Vagina (tissue), 2 donors: ENCODE measurements at regions not wholly inside any gene's neighbourhood (a gene's known extent, or its start where the extent isn't known, plus 50 kb on each side); places are given as distances from the start of the nearest gene placed in this dataset.

Source experiments
- DNase-seq, 2 donors: peaks; one replicate each; pipeline ENCODE4 v3.0.0-alpha.2; 2017; ENCODE audit errors: extremely low spot score in 2 of 2
- H3K27ac ChIP-seq: fragments of 200-600 bp; sonication (generic); one replicate; pipeline ENCODE4 v1.5.1; 2019
- H3K27me3 ChIP-seq: fragments of 200-600 bp; sonication (generic); one replicate; pipeline ENCODE4 v1.5.1; 2019
- H3K36me3 ChIP-seq, 2 donors: fragments of 200-600 bp; sonication (generic); one replicate each; pipeline ENCODE4 v1.5.1; 2017 to 2019
- H3K4me1 ChIP-seq: fragments of 200-600 bp; sonication (generic); one replicate; pipeline ENCODE4 v1.5.1; 2019
- H3K4me3 ChIP-seq, 2 donors: fragments of 200-600 bp; sonication (generic); 1 replicate in 1 of 2; 2 replicates in 1 of 2; pipeline ENCODE4 v1.5.1; 2016 to 2019
- H3K9me3 ChIP-seq: fragments of 200-600 bp; sonication (generic); one replicate; pipeline ENCODE4 v1.5.1; 2019
- POLR2A ChIP-seq, 2 donors: fragments of 450-650 bp; IDR thresholded peaks; one replicate each; pipeline ENCODE4 v1.6.1; 2017; ENCODE audit warnings: antibody characterized with exemption in 2 of 2, mild to moderate bottlenecking in 2 of 2, moderate library complexity in 2 of 2
- POLR2AphosphoS5 ChIP-seq, 2 donors: sonication (generic); formaldehyde crosslinking; IDR thresholded peaks; one replicate each; pipeline ENCODE4 v1.9.0; 2017; ENCODE audit warnings: antibody characterized with exemption in 2 of 2, mild to moderate bottlenecking in 2 of 2, low read depth in 1 of 2; ENCODE audit not compliant: insufficient read depth in 1 of 2
- intact Hi-C: fragments of 100-400 bp; cut with DNase I; formaldehyde crosslinking; loops from one replicate; pipeline ENCODE4 v1.15.1; 2023
- TF ChIP-seq, protein P1 (sequence below), 3 experiments: fragments of 450-650 bp in 2 of 3; fragments of 200-600 bp in 1 of 3; sonication (generic) in 1 of 3; IDR thresholded peaks; one replicate each; pipeline ENCODE4 v1.5.1; 2017 to 2019; ENCODE audit warnings: antibody characterized with exemption in 3 of 3, mild to moderate bottlenecking in 2 of 3, moderate library complexity in 2 of 3

DNA sequence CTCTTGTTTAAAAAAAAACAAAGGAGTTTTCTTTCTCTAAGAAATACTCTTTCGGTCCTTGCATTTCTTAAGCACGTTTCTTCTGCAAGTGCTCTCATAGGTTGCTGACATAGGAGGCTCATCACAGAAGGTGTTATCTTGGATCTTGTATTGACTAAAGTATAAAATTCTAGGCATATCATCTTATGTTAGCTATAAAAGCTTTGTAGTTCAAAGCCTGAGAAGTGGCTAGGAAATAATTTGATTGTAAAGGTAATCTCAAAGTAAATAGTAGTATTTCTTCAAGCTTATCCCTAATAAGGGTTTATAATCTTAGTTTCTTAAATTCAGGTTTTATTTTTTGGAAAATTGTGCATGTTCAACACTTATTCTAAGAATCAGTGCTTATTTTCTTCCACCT lies 778.9 kb downstream of the TMTC2 start:
- Histone ChIP-seq H3K27ac (no peak overlapping the region), H3K4me1 (no peaks in the 10 kb centered on the region), H3K9me3 (no peaks in the 10 kb centered on the region), H3K4me3 (no peak overlapping the region), H3K27me3 (no peaks in the 10 kb centered on the region), H3K36me3 (no peaks in the 10 kb centered on the region)
- intact Hi-C loops, result no loop called here
- no peak for DNase-seq
- no peak for TF ChIP-seq POLR2AphosphoS5 (IDR thresholded peaks at IDR 0.05; ENCODE audit: insufficient read depth in 1 of 2, low read depth in 1 of 2)
- TF ChIP-seq, protein P1, sequence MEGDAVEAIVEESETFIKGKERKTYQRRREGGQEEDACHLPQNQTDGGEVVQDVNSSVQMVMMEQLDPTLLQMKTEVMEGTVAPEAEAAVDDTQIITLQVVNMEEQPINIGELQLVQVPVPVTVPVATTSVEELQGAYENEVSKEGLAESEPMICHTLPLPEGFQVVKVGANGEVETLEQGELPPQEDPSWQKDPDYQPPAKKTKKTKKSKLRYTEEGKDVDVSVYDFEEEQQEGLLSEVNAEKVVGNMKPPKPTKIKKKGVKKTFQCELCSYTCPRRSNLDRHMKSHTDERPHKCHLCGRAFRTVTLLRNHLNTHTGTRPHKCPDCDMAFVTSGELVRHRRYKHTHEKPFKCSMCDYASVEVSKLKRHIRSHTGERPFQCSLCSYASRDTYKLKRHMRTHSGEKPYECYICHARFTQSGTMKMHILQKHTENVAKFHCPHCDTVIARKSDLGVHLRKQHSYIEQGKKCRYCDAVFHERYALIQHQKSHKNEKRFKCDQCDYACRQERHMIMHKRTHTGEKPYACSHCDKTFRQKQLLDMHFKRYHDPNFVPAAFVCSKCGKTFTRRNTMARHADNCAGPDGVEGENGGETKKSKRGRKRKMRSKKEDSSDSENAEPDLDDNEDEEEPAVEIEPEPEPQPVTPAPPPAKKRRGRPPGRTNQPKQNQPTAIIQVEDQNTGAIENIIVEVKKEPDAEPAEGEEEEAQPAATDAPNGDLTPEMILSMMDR (IDR thresholded peaks at IDR 0.05), result no peak
- TF ChIP-seq POLR2A (IDR thresholded peaks at IDR 0.05), result no peak

DNA sequence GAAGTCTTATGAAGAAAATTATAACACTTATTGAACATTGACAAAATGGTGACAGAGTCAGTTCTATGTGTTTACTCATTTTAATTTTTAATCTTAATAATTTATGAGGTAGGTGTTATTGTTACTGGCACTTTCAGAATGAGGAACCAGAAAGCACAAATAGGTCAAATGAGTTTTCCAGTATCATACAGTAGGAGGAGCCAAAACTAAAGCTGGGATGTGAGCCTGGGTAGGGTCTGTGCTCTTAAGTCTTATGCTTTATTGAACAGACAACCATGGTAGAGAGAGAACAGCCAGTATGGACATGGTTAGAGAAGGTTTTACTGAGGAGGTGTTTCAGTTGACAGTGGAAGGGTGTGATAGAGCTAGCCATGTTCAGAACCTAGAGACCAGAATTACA lies 775.7 kb downstream of the TMTC2 start:
- H3K9me3 ChIP-seq, result no peaks in the 10 kb centered on the region
- DNase-seq, result no peak
- no peak for TF ChIP-seq POLR2AphosphoS5 (IDR thresholded peaks at IDR 0.05; ENCODE audit: insufficient read depth in 1 of 2, low read depth in 1 of 2)
- TF ChIP-seq, protein P1 (IDR thresholded peaks at IDR 0.05), result no peak
- TF ChIP-seq POLR2A (IDR thresholded peaks at IDR 0.05), result no peak
- no peaks in the 10 kb centered on the region for H3K36me3 ChIP-seq
- intact Hi-C loops, result no loop called here
- H3K27me3 ChIP-seq, result no peaks in the 10 kb centered on the region
- no peak overlapping the region for H3K27ac ChIP-seq
- no peak overlapping the region for H3K4me3 ChIP-seq
- no peaks in the 10 kb centered on the region for H3K4me1 ChIP-seq

DNA sequence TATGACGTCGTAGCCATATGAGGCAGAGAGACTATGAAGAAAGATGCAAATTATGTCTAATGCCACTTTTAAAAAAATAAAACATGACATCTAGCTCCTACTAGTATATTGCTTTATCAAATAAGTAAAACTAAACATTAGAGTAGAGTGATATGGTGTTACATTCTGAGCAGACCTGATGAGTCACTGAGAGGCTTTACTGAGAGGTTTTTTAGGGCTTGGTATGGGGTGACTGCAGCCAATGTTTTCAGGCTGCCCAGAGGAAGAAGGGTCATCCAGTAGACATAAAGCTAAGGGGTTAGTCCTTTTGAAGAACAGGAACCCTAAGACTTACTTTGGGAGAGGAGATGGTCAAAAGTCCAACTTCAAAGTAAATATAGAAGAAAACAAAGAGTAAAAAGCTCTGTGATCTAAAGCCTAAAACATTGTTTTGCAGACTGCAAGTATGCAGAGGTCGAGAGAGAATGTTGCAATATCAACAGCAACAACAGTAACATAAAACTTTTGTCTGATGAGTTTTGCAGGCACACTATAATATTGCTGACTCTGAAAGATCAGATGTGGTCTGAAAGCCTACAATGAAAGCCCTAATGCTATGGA lies 774.7 kb downstream of the TMTC2 start:
- TF ChIP-seq POLR2A (IDR thresholded peaks at IDR 0.05) (no peak), POLR2AphosphoS5 (IDR thresholded peaks at IDR 0.05; ENCODE audit: insufficient read depth in 1 of 2, low read depth in 1 of 2) (no peak)
- TF ChIP-seq, protein P1 (IDR thresholded peaks at IDR 0.05), result no peak
- H3K9me3 ChIP-seq, result no peaks in the 10 kb centered on the region

DNA sequence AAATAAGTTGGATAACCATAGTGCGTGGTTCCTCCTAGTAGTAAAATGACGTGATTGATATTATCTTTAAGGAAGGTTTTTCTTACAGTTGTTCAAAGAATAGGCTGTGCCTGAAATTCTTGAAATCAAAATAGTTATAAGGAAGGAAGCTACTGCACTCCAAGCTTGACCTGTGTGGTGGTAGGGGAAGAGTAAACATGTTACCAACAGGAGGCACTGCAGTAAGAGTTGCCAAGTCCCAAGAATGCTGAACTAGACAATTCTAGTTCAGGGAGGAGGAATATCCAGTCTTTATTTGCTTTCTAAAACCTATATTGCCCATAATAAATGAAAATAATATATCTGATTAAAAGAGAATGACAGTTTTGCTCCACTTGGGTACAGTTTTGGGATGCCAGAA lies 764.5 kb downstream of the TMTC2 start:
- intact Hi-C loops, result no loop called here
- TF ChIP-seq, protein P1 (IDR thresholded peaks at IDR 0.05), result no peak
- TF ChIP-seq POLR2AphosphoS5 (IDR thresholded peaks at IDR 0.05; ENCODE audit: insufficient read depth in 1 of 2, low read depth in 1 of 2) (no peak), POLR2A (IDR thresholded peaks at IDR 0.05) (no peak)
- no peak overlapping the region for H3K27ac ChIP-seq
- no peaks in the 10 kb centered on the region for H3K4me1 ChIP-seq
- no peak overlapping the region for H3K4me3 ChIP-seq
- H3K27me3 ChIP-seq, result no peaks in the 10 kb centered on the region
- no peaks in the 10 kb centered on the region for H3K9me3 ChIP-seq
- H3K36me3 ChIP-seq, result no peaks in the 10 kb centered on the region
- DNase-seq, result no peak

More for the DNA sequence above, 774.7 kb downstream of the TMTC2 start:
- Histone ChIP-seq H3K36me3 (no peaks in the 10 kb centered on the region), H3K4me1 (no peaks in the 10 kb centered on the region), H3K4me3 (no peak overlapping the region), H3K27ac (no peak overlapping the region), H3K27me3 (no peaks in the 10 kb centered on the region)
- no peak for DNase-seq
- intact Hi-C loops, result no loop called here

DNA sequence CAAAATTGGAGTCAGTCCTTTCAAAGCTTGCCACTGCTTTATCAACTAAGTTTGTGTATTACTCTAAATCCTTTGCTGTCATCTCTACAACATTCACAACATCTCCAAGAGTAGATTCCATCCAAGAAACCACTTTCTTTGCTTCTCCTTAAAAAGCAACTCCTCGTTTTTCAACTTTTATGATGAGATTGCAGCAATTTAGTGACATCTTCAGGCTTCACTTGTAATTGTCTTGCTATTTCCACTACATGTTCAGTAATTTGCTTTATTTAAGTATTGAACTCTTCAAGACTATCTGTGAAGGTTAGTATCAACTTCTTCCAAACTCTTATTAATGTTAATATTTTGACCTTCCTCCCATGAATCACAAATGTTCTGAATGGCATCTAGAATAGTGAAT lies 747.9 kb downstream of the TMTC2 start:
- no peaks in the 10 kb centered on the region for H3K27me3 ChIP-seq
- no peak for DNase-seq
- no peak for TF ChIP-seq POLR2A (IDR thresholded peaks at IDR 0.05)
- H3K36me3 ChIP-seq, result no peaks in the 10 kb centered on the region
- no peak overlapping the region for H3K4me3 ChIP-seq
- H3K4me1 ChIP-seq, result no peaks in the 10 kb centered on the region
- H3K9me3 ChIP-seq, result no peaks in the 10 kb centered on the region
- intact Hi-C loops, result no loop called here
- H3K27ac ChIP-seq, result no peak overlapping the region
